ENCODE measurements at regions not wholly inside any gene's neighbourhood (a gene's known extent, or its start where the extent isn't known, plus 50 kb on each side); places are given as distances from the start of the nearest gene placed in this dataset.

GRCh38 chr4:36841583-36842326, 402.8 kb upstream of the NWD2 start:
- no peak for DNase-seq

GRCh38 chr4:36844448-36844847, 400.1 kb upstream of the NWD2 start:
- DNase-seq: no peak

GRCh38 chr4:36852856-36853255, 391.7 kb upstream of the NWD2 start:
- no peak for DNase-seq

- DNase-seq: no peak
These were observed 390.0 kb upstream of the NWD2 start for GRCh38 chr4:36854554-36854953.

- no peak for DNase-seq
These were observed 380.9 kb upstream of the NWD2 start for GRCh38 chr4:36863601-36864000.

GRCh38 chr4:36870121-36870520, 374.4 kb upstream of the NWD2 start:
- DNase-seq: no peak

- no peak for DNase-seq
These were observed 371.9 kb upstream of the NWD2 start for GRCh38 chr4:36872679-36873078.

- DNase-seq: no peak
These were observed 360.4 kb upstream of the NWD2 start for GRCh38 chr4:36884151-36884550.

GRCh38 chr4:36891971-36892370, 352.6 kb upstream of the NWD2 start:
- no peak for DNase-seq

GRCh38 chr4:36900446-36900987, 344.0 kb upstream of the NWD2 start:
- no peak for DNase-seq

GRCh38 chr4:36904823-36905222, 339.7 kb upstream of the NWD2 start:
- no peak for DNase-seq

GRCh38 chr4:36914106-36914505, 330.4 kb upstream of the NWD2 start:
- peak; percentile 23 for DNase-seq

GRCh38 chr4:36915717-36916116, 328.8 kb upstream of the NWD2 start:
- DNase-seq: no peak

- no peak for DNase-seq
These were observed 327.1 kb upstream of the NWD2 start for GRCh38 chr4:36917413-36917812.

- DNase-seq: no peak
These were observed 324.8 kb upstream of the NWD2 start for GRCh38 chr4:36919721-36920120.

GRCh38 chr4:36921476-36922216, 322.9 kb upstream of the NWD2 start:
- DNase-seq: no peak

GRCh38 chr4:36930562-36931111, 313.9 kb upstream of the NWD2 start:
- DNase-seq: no peak

GRCh38 chr4:36944232-36944631, 300.3 kb upstream of the NWD2 start:
- DNase-seq: no peak

- no peak for DNase-seq
These were observed 283.1 kb upstream of the NWD2 start for GRCh38 chr4:36961420-36961819.

- no peak for DNase-seq
These were observed 277.6 kb upstream of the NWD2 start for GRCh38 chr4:36966756-36967460.

GRCh38 chr4:36979533-36979932, 265.0 kb upstream of the NWD2 start:
- DNase-seq: no peak

GRCh38 chr4:36990128-36990872, 254.2 kb upstream of the NWD2 start:
- no peak for DNase-seq

- no peak for DNase-seq
These were observed 246.8 kb upstream of the NWD2 start for GRCh38 chr4:36997727-36998126.

All from NCI-H345 (cell line).